OCI-LY3 (cell line): ENCODE measurements at regions not wholly inside any gene's neighbourhood (a gene's known extent, or its start where the extent isn't known, plus 50 kb on each side); places are given as distances from the start of the nearest gene placed in this dataset.

Experiments used
- H2AFZ ChIP-seq: fragments of 200-600, 300-600 bp; shearing (Covaris generic); 2 replicates; pipeline ENCODE4 v1.6.0; 2014; ENCODE audit warnings: antibody characterized with exemption, low read depth, low read length
- H3K27ac ChIP-seq: fragments of 200-600, 300-600 bp; sonication (generic); 2 replicates; pipeline ENCODE4 v1.5.1; 2014; ENCODE audit warnings: mild to moderate bottlenecking, low read length, moderate library complexity, mixed read lengths
- H3K27me3 ChIP-seq: fragments of 200-600, 300-600 bp; sonication (generic); 2 replicates; pipeline ENCODE4 v1.6.1; 2014; ENCODE audit warnings: low read depth, low read length, mixed read lengths
- H3K36me3 ChIP-seq: fragments of 200-600, 300-600 bp; sonication (generic); replicated peaks from 2 replicates; pipeline ENCODE3; 2014; ENCODE audit warnings: low read depth, low read length, mixed read lengths
- H3K4me1 ChIP-seq: fragments of 300-600, 200-600 bp; sonication (generic); 2 replicates; pipeline ENCODE4 v1.6.1; 2014; ENCODE audit warnings: low read length, mixed read lengths
- H3K4me2 ChIP-seq: fragments of 200-600, 300-600 bp; sonication (generic); 2 replicates; pipeline ENCODE4 v1.6.1; 2014; ENCODE audit warnings: low read length, mixed read lengths
- H3K4me3 ChIP-seq: fragments of 300-600, 200-600 bp; sonication (generic); 2 replicates; pipeline ENCODE4 v1.5.1; 2014; ENCODE audit warnings: antibody characterized with exemption, mild to moderate bottlenecking, low read length, moderate library complexity
- H3K79me2 ChIP-seq: fragments of 300-600, 200-600 bp; shearing (Covaris generic); 2 replicates; pipeline ENCODE4 v1.6.1; 2014; ENCODE audit warnings: mild to moderate bottlenecking, low read length, mixed read lengths
- H3K9ac ChIP-seq: fragments of 300-600, 200-600 bp; shearing (Covaris generic); 2 replicates; pipeline ENCODE4 v1.6.0; 2014; ENCODE audit warnings: mild to moderate bottlenecking, low read length, moderate library complexity
- H3K9me3 ChIP-seq: fragments of 200-600, 300-600 bp; shearing (Covaris generic); 2 replicates; pipeline ENCODE4 v1.6.1; 2014; ENCODE audit warnings: low read length, mixed read lengths; ENCODE audit not compliant: insufficient read depth
- H4K20me1 ChIP-seq: fragments of 200-600, 300-600 bp; sonication (generic); 2 replicates; pipeline ENCODE4 v1.6.1; 2016; ENCODE audit warnings: low read length, mixed read lengths; ENCODE audit not compliant: insufficient read depth
- EZH2phosphoT487 ChIP-seq: fragments of 200-600 bp; shearing (Covaris generic); IDR thresholded peaks from 2 replicates; pipeline ENCODE4 v1.6.1; 2018; ENCODE audit warnings: antibody characterized with exemption, mixed run types, low read depth
- TF ChIP-seq, protein P1 (sequence below): fragments of 200-600, 300-600 bp; sonication (generic); IDR thresholded peaks from 2 replicates; pipeline ENCODE4 v1.5.1; 2014; ENCODE audit warnings: antibody characterized with exemption, low read length, low read depth

DNA sequence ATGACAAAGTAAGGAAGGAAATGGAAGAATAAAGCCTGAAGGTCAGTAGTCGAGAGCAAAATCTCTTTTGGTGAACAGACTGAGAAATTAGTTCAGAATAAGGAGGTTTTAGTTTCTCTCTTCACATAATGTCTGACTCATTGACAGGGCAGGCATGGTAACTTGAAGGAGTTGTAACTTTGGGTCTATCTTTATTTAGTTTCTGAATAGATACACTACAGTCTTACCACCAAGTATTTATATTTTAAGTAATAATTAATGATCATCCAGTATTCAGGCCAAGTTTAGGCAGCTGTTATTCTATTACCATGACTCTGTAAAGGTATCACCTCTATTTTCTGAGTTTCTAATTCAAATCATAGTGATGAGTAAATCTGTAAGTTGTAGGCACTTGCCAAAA lies 219.9 kb downstream of the SPRY2 start:
- no peak overlapping the region for H2AFZ ChIP-seq
- H3K36me3 ChIP-seq = no peaks in the 10 kb centered on the region

DNA sequence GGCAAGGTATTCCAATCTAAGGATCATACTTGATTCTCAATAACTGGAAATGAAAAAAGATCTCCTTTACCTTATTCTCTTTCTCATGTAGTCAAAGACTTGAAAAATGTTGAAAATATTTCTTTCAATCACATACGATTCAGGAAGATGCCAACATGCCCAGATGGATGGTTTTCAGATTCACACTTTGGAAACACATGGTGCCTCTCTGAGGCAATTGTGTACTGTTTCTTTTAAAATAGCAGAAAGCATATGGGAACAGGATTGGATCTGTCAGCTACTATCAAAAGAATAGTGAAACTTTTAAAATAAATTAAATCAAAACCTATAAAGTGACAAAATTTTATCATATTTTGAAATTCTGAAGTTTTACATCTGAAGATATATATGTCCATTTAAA lies 222.4 kb downstream of the SPRY2 start:
- Histone ChIP-seq H3K27me3 (no peaks in the 10 kb centered on the region), H3K4me3 (no peak overlapping the region), H3K79me2 (no peaks in the 10 kb centered on the region), H4K20me1 (no peaks in the 10 kb centered on the region), H3K27ac (no peak overlapping the region), H2AFZ (no peak overlapping the region), H3K4me2 (no peak overlapping the region), H3K4me1 (peaks cover 7% of the 10 kb centered on the region), H3K9ac (no peak overlapping the region), H3K9me3 (no peaks in the 10 kb centered on the region), H3K36me3 (no peaks in the 10 kb centered on the region)
- TF ChIP-seq, protein P1, sequence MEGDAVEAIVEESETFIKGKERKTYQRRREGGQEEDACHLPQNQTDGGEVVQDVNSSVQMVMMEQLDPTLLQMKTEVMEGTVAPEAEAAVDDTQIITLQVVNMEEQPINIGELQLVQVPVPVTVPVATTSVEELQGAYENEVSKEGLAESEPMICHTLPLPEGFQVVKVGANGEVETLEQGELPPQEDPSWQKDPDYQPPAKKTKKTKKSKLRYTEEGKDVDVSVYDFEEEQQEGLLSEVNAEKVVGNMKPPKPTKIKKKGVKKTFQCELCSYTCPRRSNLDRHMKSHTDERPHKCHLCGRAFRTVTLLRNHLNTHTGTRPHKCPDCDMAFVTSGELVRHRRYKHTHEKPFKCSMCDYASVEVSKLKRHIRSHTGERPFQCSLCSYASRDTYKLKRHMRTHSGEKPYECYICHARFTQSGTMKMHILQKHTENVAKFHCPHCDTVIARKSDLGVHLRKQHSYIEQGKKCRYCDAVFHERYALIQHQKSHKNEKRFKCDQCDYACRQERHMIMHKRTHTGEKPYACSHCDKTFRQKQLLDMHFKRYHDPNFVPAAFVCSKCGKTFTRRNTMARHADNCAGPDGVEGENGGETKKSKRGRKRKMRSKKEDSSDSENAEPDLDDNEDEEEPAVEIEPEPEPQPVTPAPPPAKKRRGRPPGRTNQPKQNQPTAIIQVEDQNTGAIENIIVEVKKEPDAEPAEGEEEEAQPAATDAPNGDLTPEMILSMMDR = no peak
- no peak for TF ChIP-seq EZH2phosphoT487

More for the DNA sequence above, 219.9 kb downstream of the SPRY2 start:
- H3K4me3 ChIP-seq = no peak overlapping the region
- no peak overlapping the region for H3K27ac ChIP-seq
- no peak overlapping the region for H3K4me2 ChIP-seq
- no peaks in the 10 kb centered on the region for H3K79me2 ChIP-seq
- no peak overlapping the region for H3K9ac ChIP-seq
- TF ChIP-seq EZH2phosphoT487 = no peak
- TF ChIP-seq, protein P1 = no peak
- H3K4me1 ChIP-seq = no peaks in the 10 kb centered on the region
- no peaks in the 10 kb centered on the region for H3K27me3 ChIP-seq
- no peaks in the 10 kb centered on the region for H3K9me3 ChIP-seq
- no peaks in the 10 kb centered on the region for H4K20me1 ChIP-seq

DNA sequence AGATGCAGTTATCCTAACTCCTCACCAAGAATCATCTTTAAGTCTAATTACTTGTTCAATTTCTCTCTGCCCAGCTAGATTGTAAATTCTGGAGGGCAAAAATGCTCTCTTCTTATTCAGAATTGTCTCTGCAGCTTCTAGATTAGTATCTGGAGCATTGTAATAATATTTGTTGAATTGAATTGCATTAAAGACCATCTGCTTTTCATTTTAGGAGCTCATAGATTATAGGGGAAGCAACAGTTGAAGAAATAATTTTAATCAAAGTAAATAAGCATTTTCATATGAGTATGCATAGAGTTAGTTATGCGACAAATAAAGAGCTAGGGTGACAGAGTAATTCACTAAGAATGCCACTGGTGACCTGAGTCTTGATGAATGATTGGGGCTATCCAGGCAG lies 222.8 kb downstream of the SPRY2 start:
- Histone ChIP-seq H3K4me3 (no peak overlapping the region), H3K4me1 (peaks cover 10% of the 10 kb centered on the region), H3K4me2 (no peak overlapping the region), H3K27me3 (no peaks in the 10 kb centered on the region), H3K9ac (no peak overlapping the region), H3K9me3 (no peaks in the 10 kb centered on the region), H3K27ac (no peak overlapping the region), H4K20me1 (no peaks in the 10 kb centered on the region), H2AFZ (no peak overlapping the region), H3K79me2 (no peaks in the 10 kb centered on the region), H3K36me3 (no peaks in the 10 kb centered on the region)
- no peak for TF ChIP-seq EZH2phosphoT487
- TF ChIP-seq, protein P1 = no peak

DNA sequence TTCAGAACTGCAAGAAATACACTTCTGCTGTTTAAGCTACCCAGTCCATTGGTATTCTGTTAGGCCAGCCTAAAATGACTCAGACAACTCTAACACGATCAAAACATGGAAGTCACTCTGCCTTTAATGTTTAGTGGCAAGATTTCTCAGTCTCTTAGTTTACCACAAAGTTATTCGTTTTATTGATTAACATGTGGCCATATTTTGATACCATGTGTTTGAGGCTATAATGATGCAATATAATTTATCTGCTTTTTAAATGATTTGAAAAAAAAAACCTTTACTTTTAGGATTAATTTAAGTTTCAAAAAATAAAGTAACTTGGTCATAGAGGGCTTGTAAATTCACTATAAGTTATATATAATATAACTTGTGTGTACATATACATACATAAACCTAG lies 223.4 kb downstream of the SPRY2 start:
- Histone ChIP-seq H3K4me3 (no peak overlapping the region), H3K4me1 (peaks cover 10% of the 10 kb centered on the region), H2AFZ (no peak overlapping the region), H4K20me1 (no peaks in the 10 kb centered on the region), H3K27ac (no peak overlapping the region), H3K4me2 (no peak overlapping the region), H3K36me3 (no peaks in the 10 kb centered on the region), H3K79me2 (no peaks in the 10 kb centered on the region), H3K9me3 (no peaks in the 10 kb centered on the region), H3K9ac (no peak overlapping the region), H3K27me3 (no peaks in the 10 kb centered on the region)
- TF ChIP-seq EZH2phosphoT487 = no peak
- TF ChIP-seq, protein P1 = no peak
